Muscle layer of duodenum (tissue), 2 donors: ENCODE measurements at regions not wholly inside any gene's neighbourhood (a gene's known extent, or its start where the extent isn't known, plus 50 kb on each side); places are given as distances from the start of the nearest gene placed in this dataset.

Source experiments
- H3K27ac ChIP-seq: one replicate; pipeline ENCODE4 v1.7.0; 2013; ENCODE audit warnings: mild to moderate bottlenecking, low read length
- H3K27me3 ChIP-seq: one replicate; pipeline ENCODE4 v1.7.0; 2013; ENCODE audit warnings: low read depth, mild to moderate bottlenecking, control low read depth, low read length
- H3K36me3 ChIP-seq, 2 donors: one replicate each; pipeline ENCODE4 v1.7.0; 2013; ENCODE audit warnings: low read length in 2 of 2, control low read depth in 1 of 2, mild to moderate bottlenecking in 1 of 2; ENCODE audit not compliant: insufficient read depth in 2 of 2, control insufficient read depth in 1 of 2
- H3K4me1 ChIP-seq, 2 donors: one replicate each; pipeline ENCODE4 v1.7.0; 2013; ENCODE audit warnings: low read length in 2 of 2, mild to moderate bottlenecking in 2 of 2, control low read depth in 1 of 2, moderate library complexity in 1 of 2; ENCODE audit not compliant: insufficient read depth in 2 of 2, control insufficient read depth in 1 of 2
- H3K4me3 ChIP-seq, 2 donors: one replicate each; pipeline ENCODE4 v1.7.0; 2013; ENCODE audit warnings: low read length in 2 of 2, low read depth in 1 of 2, mild to moderate bottlenecking in 1 of 2
- H3K9me3 ChIP-seq, 2 donors: one replicate each; pipeline ENCODE4 v1.7.0; 2013; ENCODE audit warnings: low read length in 2 of 2, control low read depth in 1 of 2, mild to moderate bottlenecking in 1 of 2; ENCODE audit not compliant: control insufficient read depth in 1 of 2
- donor health status: healthy.

DNA sequence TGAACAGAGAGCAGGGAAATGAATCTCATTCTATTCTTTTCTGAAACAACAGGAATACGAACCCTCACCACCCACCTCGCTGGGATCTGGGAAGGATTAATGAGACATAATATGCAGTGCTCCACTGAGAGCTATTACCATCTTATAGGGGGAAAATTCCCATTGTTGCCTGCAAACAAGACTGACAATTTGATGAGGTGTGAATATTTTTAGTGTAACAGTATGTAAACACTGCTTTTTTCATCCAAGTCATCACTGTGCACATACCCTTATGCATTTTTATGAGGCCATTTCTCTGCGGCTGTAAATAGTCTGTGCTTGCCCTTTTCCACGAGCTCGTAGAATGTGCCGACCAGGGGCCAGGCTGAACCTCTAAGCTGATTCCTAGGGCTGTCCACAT, 285.6 kb upstream of the CPEB2 start:
- no peaks in the 10 kb centered on the region for H3K27me3 ChIP-seq
- H3K4me1 ChIP-seq, result no peaks in the 10 kb centered on the region
- no peaks in the 10 kb centered on the region for H3K9me3 ChIP-seq
- H3K4me3 ChIP-seq, result no peak overlapping the region
- no peaks in the 10 kb centered on the region for H3K36me3 ChIP-seq
- no peak overlapping the region for H3K27ac ChIP-seq

DNA sequence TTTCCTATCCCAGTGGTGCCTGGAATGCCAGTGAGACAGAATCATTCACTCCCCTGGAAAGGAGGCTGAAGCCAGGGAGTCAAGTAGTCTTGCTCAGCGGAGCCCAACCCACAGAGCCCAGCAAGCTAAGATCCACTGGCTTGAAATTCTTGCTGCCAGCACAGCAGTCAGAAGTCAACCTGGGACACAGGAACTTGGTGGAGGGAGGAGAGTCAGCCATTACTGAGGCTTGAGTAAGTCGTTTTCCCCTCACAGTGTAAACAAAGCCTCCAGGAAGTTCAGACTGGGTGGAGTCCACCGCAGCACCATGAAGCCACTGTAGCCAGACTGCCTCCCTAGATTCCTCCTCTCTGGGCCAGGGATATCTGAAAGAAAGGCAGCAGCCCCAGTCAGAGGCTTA, 283.2 kb upstream of the CPEB2 start:
- no peak overlapping the region for H3K4me3 ChIP-seq
- no peak overlapping the region for H3K27ac ChIP-seq
- no peaks in the 10 kb centered on the region for H3K9me3 ChIP-seq
- H3K4me1 ChIP-seq, result no peaks in the 10 kb centered on the region
- H3K27me3 ChIP-seq, result no peaks in the 10 kb centered on the region
- no peaks in the 10 kb centered on the region for H3K36me3 ChIP-seq

GRCh38 chr4:14726441-14726840, 275.8 kb upstream of the CPEB2 start:
- H3K27ac ChIP-seq, result no peak overlapping the region
- H3K36me3 ChIP-seq, result no peaks in the 10 kb centered on the region
- H3K9me3 ChIP-seq, result no peaks in the 10 kb centered on the region

DNA sequence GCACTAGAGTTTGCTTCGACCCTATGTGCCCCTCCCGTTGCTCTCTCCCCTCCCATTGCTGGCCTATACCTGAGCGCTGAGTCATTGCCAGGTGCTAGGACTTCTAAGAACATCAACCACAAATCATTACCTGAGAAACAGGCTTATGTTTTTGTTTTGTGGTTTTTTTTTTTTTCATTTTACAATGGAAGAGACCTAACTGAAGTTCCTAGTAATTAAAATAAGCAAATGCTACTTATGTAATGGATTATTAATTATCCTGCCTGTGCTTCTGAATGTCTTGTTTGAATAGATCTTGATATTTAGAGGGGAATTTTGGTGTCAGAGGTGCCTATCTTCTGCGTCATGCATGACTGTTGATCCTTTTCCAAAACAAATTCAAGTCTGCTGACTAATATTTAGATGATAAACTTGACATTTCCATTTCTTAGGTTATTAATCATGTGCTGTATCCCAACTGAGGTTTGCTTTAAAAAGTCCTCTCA, 275.4 kb upstream of the CPEB2 start:
- Histone ChIP-seq H3K4me3 (no peak overlapping the region), H3K27me3 (no peaks in the 10 kb centered on the region), H3K9me3 (no peaks in the 10 kb centered on the region), H3K4me1 (no peaks in the 10 kb centered on the region), H3K27ac (no peak overlapping the region), H3K36me3 (no peaks in the 10 kb centered on the region)

More at GRCh38 chr4:14726441-14726840, 275.8 kb upstream of the CPEB2 start:
- Histone ChIP-seq H3K4me1 (no peaks in the 10 kb centered on the region), H3K27me3 (no peaks in the 10 kb centered on the region), H3K4me3 (no peak overlapping the region)

GRCh38 chr4:14729282-14730000, 272.8 kb upstream of the CPEB2 start:
- H3K36me3 ChIP-seq, result no peaks in the 10 kb centered on the region
- H3K27ac ChIP-seq, result no peak overlapping the region
- H3K4me3 ChIP-seq, result no peak overlapping the region
- no peaks in the 10 kb centered on the region for H3K4me1 ChIP-seq
- H3K27me3 ChIP-seq, result no peaks in the 10 kb centered on the region
- no peaks in the 10 kb centered on the region for H3K9me3 ChIP-seq

DNA sequence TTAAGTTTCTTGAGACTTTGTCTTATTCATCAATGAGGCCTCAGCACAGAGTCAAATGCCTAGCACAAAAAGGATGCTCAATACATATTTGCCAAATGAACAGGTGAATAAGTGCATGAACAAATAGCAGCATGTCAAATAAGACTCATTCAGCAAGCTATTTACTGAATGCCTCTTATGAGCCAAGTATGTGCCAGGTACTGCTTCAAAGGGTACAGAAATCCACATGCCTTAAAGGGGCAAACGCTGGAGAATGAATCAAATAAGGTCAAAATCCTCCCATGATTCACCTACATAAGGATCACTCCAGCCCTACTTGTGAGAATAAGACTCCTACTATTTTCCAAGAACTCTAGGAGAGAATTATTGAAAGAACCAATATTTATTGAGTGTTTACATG, 260.2 kb upstream of the CPEB2 start:
- Histone ChIP-seq H3K4me1 (no peaks in the 10 kb centered on the region), H3K27me3 (no peaks in the 10 kb centered on the region), H3K27ac (no peak overlapping the region), H3K4me3 (no peak overlapping the region), H3K9me3 (no peaks in the 10 kb centered on the region), H3K36me3 (no peaks in the 10 kb centered on the region)

- Histone ChIP-seq H3K9me3 (no peaks in the 10 kb centered on the region), H3K4me1 (no peaks in the 10 kb centered on the region), H3K27me3 (no peaks in the 10 kb centered on the region), H3K4me3 (no peak overlapping the region), H3K27ac (no peak overlapping the region), H3K36me3 (no peaks in the 10 kb centered on the region)
Observed at GRCh38 chr4:14743172-14743571, 259.1 kb upstream of the CPEB2 start.

DNA sequence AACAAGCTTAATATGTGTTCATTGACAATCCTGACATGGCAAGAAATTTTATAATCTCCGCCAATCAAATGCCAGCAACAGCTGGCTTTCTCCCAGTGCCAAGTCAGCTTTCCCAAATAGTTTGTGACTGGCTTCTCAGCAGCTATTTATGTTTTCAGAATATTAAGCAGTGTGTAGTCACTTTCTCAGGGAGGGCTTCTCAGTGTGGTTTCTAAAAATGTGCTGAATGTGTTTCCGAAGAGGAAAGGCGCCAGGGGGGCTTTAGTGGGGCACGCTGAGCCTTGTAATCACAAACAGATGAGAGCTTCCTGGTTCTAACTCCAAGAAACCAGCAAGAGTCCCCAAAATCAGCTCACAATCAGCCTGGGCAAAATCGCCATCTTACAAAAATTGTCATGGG, 258.7 kb upstream of the CPEB2 start:
- Histone ChIP-seq H3K9me3 (no peaks in the 10 kb centered on the region), H3K4me1 (no peaks in the 10 kb centered on the region), H3K36me3 (no peaks in the 10 kb centered on the region), H3K4me3 (no peak overlapping the region), H3K27me3 (no peaks in the 10 kb centered on the region), H3K27ac (no peak overlapping the region)

- Histone ChIP-seq H3K4me1 (no peaks in the 10 kb centered on the region), H3K4me3 (no peak overlapping the region), H3K36me3 (no peaks in the 10 kb centered on the region), H3K9me3 (no peaks in the 10 kb centered on the region), H3K27me3 (no peaks in the 10 kb centered on the region), H3K27ac (no peak overlapping the region)
Observed at GRCh38 chr4:14744346-14744745, 257.9 kb upstream of the CPEB2 start.

GRCh38 chr4:14749910-14750309, 252.4 kb upstream of the CPEB2 start:
- no peak overlapping the region for H3K27ac ChIP-seq
- H3K36me3 ChIP-seq, result no peaks in the 10 kb centered on the region
- peaks cover 0 to 3% of the 10 kb centered on the region in 2 donors for H3K9me3 ChIP-seq
- no peaks in the 10 kb centered on the region for H3K4me1 ChIP-seq
- H3K4me3 ChIP-seq, result no peak overlapping the region
- H3K27me3 ChIP-seq, result no peaks in the 10 kb centered on the region

- no peak overlapping the region for H3K27ac ChIP-seq
- H3K27me3 ChIP-seq, result no peaks in the 10 kb centered on the region
- H3K36me3 ChIP-seq, result no peaks in the 10 kb centered on the region
- H3K4me3 ChIP-seq, result no peak overlapping the region
- no peaks in the 10 kb centered on the region for H3K4me1 ChIP-seq
- H3K9me3 ChIP-seq, result peaks cover 0 to 3% of the 10 kb centered on the region in 2 donors
Observed at GRCh38 chr4:14752341-14753046, 249.8 kb upstream of the CPEB2 start.
